GM19452 (cell line): ENCODE measurements at regions not wholly inside any gene's neighbourhood (a gene's known extent, or its start where the extent isn't known, plus 50 kb on each side); places are given as distances from the start of the nearest gene placed in this dataset.
"Not testable (repeated sequence)": the region's sequence is repeated elsewhere in the genome, so short reads cannot be mapped to it uniquely, and the experiment has no call there.

Source experiments
- ATAC-seq: cut with Tn5 transposase; IDR thresholded peaks from one replicate; pipeline ENCODE4 v1.9.1; 2021; ENCODE audit not compliant: unreplicated experiment

DNA sequence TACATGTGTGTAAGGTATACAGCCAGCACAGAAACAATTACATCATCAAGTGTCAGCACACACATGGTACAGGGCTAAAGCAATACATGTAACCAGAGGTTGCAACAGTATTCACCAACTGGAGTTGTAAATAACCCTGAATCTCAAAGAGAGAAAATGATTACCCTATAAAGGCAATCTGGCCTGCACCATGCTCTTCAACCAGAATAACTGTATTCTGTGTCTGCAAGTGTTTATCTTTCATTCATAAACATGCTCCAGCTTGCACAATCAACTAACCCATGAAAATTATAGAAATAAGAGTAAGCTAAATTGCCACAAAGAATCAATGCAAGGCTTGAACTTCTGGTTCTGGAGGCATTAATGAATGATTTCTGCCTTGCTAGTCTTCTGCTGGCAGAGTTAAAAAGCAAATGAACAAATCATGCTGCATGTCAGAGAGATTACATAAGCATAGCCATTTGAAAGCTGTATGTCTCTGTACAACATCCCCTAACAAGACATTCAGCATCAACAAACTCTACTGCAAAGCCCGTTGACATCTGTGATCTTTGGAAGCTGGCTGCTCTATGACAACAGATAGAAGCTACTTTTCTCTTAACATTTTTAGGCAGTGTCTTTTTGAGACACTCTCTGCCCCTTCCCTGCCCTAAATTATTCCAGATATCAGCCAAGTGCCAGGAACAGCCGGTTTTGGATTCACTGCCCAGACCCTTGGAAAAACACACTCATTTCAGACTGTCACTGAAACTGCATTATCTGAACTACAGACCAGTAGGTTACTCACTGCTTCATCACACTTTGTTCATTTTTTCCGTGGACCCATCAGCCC is 871.0 kb downstream of the OTOL1 start:
- ATAC-seq: no peak

DNA sequence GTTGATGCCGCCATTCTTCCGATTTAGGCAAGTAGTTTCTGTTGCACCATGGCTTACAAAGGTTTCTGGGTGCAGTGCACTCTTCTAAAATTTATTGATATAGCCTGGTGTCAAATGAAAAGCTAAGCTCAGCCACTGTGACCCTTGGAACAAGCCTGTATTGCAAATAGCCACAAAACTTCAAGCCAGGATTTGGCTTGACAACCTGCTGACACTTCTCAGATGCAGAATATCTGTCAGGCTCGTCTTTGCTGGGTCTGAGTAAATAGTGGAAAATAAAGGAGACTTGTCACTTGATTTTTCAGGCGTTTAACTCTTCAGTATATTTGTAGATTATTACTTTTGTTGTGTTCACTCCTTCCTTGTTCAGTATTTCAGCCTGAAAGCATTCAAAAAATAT is 871.8 kb downstream of the OTOL1 start:
- no peak for ATAC-seq

DNA sequence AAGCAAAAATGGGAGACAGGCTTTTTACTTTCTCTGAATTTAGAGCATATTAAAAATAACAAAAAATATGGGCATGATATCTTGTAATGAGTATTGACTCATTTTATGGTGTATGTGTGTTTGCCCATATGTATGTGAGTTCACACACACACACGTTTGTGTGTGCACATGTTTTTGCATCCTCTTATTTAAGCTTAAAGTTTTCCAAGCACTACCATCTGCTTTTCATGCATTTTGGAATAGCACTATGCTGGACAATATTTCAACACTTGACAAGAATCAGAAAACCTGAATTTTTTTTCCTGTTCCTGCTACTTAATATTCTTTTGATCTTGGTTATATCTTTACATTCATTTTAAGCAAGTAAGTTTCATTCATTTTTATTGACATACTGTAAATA is 872.7 kb downstream of the OTOL1 start:
- no peak for ATAC-seq

DNA sequence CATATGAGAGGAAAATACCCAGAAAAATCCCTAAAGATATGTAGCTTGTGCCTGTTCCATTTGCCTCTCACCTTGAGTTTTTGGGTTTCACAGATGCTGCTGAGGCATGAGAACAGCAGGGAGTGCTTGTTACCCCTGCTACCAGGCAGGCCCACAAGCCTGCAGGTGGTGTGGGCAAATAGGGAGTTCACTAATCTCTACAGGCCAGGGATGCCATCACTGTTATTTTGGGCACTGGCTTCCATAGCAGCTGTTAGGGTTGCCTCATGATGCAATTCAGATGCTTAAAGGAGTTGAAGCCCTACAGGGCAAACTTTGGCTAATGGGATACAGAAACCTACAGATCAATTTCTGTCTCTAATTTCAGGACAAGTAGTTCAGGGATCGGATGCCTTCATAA is 873.5 kb downstream of the OTOL1 start:
- ATAC-seq: no peak

DNA sequence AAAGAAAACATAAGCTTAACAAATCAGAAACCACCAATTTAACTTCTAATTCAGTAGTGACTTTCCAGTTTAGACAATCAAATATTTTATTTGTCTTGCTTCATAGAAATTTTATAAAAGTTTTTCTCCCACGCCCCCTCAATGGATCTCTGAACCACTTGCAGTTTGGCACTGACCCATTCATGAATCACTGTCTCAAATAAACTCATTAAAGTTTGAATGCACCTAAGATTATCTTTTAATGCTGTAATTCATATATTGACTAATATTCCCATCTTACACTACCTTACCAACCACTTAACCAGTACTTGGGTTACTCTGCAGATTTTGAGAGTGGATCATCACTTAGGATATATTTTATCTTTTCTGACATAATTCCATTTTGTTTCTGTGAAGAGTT is 880.2 kb downstream of the OTOL1 start:
- ATAC-seq: no peak

DNA sequence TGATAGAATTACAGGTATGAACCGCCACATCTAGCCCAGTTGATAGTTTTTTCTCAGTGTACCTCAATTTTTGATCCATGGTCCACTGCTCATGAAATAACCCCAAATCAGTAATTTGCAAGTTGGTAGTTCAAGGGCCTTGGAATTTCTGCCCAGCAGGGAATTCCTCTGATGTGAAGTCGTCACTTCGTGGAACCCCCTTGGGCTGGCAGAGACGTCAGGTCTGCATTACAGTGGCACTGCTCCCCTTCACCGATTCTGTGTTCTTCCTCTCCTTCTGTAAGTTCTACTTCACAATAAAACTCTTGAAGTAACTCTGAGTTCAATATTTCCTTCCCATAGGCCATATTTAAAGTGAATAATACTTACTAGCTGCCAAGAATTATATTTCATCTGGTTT is 881.0 kb downstream of the OTOL1 start:
- ATAC-seq: no peak

DNA sequence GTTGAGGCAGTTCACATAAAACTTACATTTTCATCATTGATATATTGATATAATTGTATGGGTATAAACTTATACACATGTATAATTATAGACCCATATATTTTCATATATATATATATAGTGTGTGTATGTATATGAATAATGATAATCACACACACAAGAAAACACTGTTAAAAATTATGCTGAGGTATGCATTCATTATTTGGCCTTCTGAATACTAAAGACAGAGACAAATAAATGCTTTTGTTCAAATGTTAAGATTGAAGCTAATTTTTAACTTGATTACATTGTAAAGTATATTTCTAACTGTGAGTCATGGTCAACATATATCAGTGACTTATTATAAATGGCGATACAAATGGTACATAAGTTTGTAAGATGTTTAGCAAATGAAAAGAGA is 888.8 kb downstream of the OTOL1 start:
- ATAC-seq: no peak

DNA sequence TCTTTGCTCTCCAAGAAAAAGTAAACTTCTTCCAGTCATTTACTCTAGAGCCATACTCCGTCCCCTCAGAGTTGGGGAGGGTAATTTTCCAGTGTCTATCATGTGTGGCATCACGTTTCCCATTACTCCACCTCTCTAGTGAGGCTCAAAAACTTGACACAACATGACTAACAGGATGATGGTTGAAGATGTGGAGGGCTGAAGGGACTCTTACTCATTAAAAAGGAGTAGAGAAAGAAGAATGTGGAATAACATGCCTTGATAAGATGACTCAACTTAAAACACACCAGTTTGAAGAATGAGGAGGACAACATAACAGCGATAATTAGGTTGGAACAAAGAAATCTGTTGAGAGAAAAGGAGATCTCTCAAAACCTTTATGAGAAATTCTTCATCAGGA is 894.3 kb downstream of the OTOL1 start:
- no peak for ATAC-seq

DNA sequence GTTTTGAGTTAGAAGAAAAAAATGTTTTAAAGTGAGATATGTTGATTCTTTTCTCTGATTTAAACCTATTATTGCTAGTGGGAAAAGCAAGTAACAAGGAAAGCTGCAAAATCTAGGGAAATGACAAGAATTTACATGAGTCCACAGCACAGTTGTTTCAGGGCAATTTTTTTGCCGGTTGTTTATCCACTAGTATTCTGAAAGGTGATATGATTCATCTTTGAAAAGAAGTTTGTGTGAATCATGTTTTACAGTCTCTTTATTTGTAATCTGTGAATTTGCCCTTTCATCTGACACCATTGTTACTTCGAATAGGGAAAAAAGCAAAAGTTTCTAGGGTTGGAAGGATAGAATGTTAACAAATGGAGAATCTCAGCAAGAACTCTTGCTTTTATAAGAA is 894.7 kb downstream of the OTOL1 start:
- no peak for ATAC-seq

DNA sequence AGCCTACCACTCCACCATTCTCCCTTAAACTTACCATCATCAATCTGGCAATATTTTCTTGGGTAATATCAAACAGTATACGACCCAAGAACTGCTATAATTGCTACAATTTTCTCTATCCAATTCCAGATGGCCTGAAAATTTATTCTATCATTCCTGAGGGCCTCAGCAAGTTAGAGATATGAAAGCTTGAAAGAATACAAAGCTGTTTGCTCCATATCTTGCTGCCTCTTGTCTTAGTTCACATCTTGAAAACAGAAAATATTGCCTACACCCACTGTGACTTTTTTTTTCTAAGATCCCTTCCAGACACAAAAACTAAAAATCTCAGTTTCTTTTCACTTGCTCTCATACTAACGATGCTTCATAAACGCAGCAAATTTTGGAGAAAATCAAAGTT is 898.9 kb downstream of the OTOL1 start:
- ATAC-seq: no peak

DNA sequence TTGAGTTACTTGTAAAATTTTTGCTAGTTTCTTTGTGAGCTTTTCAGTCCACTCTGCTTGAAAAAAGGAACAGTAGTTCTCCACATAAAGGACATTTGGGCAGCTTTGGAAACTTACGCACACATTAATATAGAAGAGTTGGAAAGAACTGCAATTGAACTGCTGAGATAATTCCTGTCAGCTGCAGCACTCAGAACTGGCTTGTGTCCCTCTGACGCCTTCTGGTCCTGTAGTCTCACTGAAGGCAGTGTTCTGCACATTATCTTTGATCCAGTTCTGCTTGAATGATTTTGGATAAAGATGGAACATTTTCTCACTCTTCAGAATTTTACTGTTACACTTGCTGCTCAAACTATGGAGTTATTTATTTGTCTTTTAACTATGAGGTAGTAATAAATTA is 901.9 kb downstream of the OTOL1 start:
- ATAC-seq: no peak

DNA sequence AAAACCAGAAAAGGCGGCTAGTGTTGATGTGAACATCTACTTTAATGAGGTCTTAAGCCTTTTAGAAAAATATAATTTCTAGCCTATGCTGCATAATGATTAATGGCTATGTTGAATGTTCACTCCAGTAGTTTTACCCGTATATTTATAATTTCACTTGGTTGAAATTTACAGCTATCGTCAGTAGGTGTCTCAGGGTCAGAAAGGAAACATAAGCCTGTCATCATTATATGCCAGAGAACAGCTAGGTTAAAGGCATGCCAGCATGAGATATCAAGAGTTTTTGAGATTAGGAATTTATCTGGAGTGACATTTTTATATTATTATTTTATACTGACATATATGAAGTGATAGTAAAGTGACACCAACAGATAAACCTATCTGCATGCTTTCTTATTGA is 904.1 kb downstream of the OTOL1 start:
- ATAC-seq: no peak

DNA sequence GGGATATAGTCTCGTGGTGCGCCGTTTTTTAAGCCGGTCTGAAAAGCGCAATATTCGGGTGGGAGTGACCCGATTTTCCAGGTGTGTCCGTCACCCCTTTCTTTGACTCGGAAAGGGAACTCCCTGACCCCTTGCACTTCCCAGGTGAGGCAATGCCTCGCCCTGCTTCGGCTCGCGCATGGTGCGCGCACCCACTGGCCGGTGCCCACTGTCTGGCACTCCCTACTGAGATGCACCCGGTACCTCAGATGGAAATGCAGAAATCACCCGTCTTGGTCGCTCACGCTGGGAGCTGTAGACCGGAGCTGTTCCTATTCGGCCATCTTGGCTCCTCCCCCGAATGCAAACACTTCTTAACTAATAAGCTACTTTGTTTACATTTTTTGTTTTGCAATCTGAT is 914.9 kb downstream of the OTOL1 start:
- not testable (repeated sequence) for ATAC-seq

DNA sequence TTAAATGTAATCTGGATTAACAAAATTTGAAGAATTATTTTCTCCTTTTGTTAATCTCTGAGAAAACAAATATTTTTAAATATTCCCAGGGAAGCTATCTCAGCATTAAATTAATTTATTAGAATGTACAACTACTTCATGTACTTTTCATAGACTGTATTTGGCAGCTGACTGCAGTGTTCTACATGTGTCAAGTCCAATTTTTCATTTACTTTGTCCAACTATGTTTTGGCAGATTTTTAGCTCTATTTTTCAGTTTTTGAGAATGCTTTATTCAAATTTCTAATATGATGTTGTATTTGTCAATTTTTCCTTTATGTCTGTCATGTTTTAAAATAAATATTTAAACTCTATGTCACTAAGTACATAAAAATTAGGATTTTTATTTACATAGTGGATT is 925.1 kb downstream of the OTOL1 start:
- ATAC-seq: no peak

DNA sequence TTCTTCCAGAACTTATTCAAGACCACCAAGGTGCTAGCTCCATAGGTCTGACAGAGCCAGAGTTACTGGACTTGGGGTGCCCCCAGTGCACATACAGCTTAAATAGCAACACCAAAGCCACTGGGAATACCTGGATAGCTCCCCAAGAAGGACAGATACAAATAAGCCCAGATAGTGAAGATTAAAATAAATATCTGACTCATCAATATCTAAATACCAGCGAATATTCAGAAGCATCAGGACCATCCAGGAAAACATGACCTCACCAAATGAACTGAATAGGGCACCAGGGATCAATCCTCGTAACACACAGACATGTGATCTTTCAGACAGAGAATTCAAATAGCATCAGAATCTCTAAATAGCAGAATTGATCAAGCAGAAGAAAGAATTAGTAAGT is 931.6 kb downstream of the OTOL1 start:
- ATAC-seq: no peak

DNA sequence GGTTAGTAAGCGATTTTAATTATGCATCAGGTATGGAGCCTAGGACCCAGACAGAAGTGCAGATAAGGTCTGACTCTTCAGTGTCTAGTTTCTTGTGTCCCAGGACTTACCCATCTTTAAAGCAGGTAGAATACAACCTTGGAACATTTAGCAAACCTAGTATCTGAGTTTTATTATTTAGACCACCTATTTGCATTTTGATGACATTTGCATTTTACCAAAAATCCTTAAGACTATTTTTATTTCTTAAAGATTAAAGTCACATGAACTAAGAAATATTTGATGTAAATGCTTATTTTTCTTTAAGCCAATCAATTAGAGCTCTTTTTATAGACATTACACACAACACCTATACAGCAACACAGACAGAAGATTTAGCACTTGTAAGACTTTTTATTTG is 939.1 kb downstream of the OTOL1 start:
- no peak for ATAC-seq

DNA sequence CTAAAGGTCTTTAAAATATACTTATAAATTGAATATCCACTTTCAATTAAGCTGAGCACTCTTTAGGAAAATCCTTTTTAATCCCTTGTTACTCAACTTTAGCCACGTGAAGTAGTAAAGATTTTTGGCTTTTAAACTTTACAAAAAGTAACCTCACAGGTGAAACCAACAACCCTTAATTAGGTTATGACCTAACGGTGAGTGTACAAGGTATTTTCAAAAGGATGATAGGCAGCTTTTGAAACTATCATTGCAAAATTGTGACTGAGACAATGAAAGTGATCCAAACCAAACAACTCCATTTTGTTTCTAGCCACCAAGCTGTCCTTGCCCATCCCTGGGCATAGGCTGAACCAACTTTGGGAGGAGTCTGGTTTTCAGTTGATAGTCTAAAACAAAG is 940.2 kb downstream of the OTOL1 start:
- ATAC-seq: no peak

DNA sequence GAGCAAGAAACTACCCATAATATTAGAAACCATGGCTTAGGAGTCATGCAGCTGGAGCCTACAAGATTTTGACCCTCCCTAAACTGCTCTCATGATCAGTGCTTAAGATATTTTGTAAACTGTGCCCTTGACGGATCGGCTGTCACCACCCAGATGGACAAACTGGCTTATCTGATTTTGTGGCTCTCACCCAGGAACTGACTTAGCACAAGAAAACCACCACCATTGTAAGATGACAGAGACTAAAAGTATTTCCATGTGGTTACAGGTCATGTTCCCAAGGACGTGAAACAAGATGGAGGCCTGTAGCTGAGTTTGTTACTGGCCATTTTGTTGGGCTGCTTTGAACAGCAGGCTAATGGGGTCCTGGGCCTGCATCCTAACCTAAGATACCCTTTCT is 940.9 kb downstream of the OTOL1 start:
- ATAC-seq: no peak

DNA sequence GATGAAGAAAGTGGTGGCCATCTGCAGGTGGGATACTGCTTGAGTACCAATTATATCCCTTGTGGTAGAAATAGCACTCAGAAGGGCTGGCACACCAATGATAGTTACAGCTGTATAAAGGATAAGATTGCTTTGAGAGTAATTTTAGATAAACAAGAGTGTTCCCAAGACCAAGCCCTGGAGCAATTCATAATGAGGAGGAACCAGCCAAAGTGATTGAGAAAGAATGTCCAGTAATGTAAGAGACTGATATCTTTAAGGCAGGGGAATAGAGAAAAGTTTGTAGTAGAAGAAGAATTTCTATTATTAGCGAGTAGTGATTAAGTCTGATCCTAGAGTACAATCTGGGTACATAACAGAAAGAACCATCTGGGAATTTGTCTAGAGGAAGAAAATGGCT is 945.1 kb downstream of the OTOL1 start:
- no peak for ATAC-seq

DNA sequence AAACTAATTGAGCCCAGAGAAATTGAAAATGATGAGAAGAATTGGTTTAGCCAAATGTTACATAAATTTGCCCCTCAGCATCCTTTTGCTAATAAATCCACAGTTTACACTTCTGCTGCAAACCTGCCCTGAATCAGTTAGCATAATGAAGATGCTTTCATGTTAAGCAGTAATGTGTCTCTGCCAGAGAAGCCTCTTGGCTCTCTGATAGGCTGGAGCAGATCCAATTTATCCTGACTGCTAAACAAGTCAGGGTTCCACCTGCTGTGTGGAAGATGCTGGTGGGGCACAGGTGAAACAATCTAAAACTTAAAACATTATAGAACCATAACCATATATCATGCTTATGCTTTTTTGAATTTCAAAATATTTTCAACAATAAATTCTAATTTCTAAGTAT is 946.8 kb downstream of the OTOL1 start:
- ATAC-seq: no peak

DNA sequence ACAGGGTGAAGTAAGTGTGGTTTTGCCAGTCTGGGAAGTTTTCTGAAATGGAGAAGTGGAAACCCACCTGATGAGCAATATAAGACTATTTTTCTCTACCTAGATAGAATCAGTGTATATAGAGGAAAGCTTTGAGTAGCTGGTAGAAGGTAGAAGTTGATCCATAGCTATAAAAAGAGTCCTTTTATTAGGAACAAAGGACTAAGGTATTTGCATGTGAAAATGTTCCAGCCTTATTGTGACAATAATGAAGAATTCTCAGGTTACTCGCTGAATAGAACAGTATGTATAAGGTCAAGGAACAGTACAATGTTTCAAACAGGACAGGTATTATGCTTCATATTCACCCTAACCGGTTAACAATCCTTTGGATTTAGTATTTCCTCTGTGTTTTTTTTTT is 972.2 kb downstream of the OTOL1 start:
- no peak for ATAC-seq

DNA sequence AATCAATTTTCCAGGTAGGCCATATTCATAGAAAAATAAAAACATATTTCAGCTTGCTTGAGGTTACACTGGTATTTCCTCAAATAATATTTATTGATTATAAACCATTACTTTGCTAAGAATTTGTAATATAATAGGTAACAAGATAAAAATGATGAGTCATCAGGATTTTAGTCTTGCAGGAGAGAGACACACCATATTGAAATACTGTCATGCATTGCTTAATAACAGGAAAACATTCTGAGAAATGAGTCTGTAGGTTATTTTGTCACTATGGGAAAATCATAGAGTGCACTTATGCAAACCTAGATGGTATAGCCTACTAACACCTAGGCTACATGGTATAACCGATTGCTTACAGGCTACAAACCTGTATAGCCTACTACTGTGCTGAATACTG is 990.5 kb downstream of the OTOL1 start:
- no peak for ATAC-seq

DNA sequence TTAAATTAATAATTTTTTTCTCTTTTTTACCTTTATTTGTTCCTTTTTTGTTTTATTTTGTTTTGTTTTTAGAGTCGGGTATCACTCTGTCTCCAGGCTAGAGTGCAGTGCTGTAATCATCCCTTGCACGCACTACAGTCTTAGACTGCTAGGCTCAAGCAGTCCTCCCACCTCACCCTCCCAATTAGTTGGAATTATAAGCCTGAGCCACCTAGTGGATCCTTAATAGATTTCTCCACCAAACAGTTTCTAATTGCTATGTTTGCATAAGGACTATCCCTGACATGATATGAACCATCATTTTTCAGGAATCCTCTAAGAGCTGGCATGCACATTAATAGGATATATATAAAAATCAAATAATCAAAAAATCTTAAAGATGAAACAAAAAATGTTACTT is 993.2 kb downstream of the OTOL1 start:
- no peak for ATAC-seq
